GM10248 (cell line): ENCODE measurements at regions not wholly inside any gene's neighbourhood (a gene's known extent, or its start where the extent isn't known, plus 50 kb on each side); places are given as distances from the start of the nearest gene placed in this dataset.

Experiments
- CTCF ChIA-PET: fragments of 300-600 bp; sonication (Branson Sonifier 250); formaldehyde crosslinking; extraction: SDS; loops from one replicate; lab custom pipeline; 2021; ENCODE audit warnings: antibody characterized with exemption; lab: Yijun Ruan, JAX
- POLR2A ChIA-PET: fragments of 350-650 bp; sonication (Branson Sonifier 250); formaldehyde crosslinking; extraction: SDS; loops from one replicate; lab custom pipeline; 2020; ENCODE audit warnings: antibody characterized with exemption; lab: Yijun Ruan, JAX
- DNase-seq: peaks from one replicate; pipeline ENCODE4 v3.0.0; 2012; ENCODE audit errors: extremely low spot score
- CTCF ChIP-seq: IDR thresholded peaks from 2 replicates; pipeline ENCODE4 v1.5.1; 2012; ENCODE audit warnings: mild to moderate bottlenecking, low read depth; ENCODE audit errors: extremely low read depth, missing control alignments, control extremely low read depth

GRCh38 chr16:86977076-86977676 is 340.0 kb downstream of the C16orf95 start:
- DNase-seq, result no peak
- ChIA-PET CTCF (no interaction called here), POLR2A (no interaction called here)
- TF ChIP-seq CTCF, result no peak

- ChIA-PET CTCF (no interaction called here), POLR2A (no interaction called here)
- TF ChIP-seq CTCF, result no peak
- no peak for DNase-seq
These were observed 338.7 kb downstream of the C16orf95 start for GRCh38 chr16:86978445-86979030.

GRCh38 chr16:86979061-86979460 is 338.1 kb downstream of the C16orf95 start:
- CTCF ChIA-PET, result no interaction called here
- no peak for TF ChIP-seq CTCF
- no peak for DNase-seq
- POLR2A ChIA-PET, result no interaction called here

- no peak for DNase-seq
- ChIA-PET POLR2A (no interaction called here), CTCF (no interaction called here)
- TF ChIP-seq CTCF, result no peak
These were observed 337.1 kb downstream of the C16orf95 start for GRCh38 chr16:86979984-86980553.

- DNase-seq, result no peak
- no peak for TF ChIP-seq CTCF
- ChIA-PET CTCF (no interaction called here), POLR2A (no interaction called here)
These were observed 336.5 kb downstream of the C16orf95 start for GRCh38 chr16:86980644-86981043.

GRCh38 chr16:86982347-86982596 is 334.9 kb downstream of the C16orf95 start:
- CTCF ChIA-PET, result no interaction called here
- POLR2A ChIA-PET, result no interaction called here
- TF ChIP-seq CTCF, result no peak
- no peak for DNase-seq

- CTCF ChIA-PET, result no interaction called here
These were observed 334.3 kb downstream of the C16orf95 start for GRCh38 chr16:86982912-86983311.

More at GRCh38 chr16:86982912-86983311, 334.3 kb downstream of the C16orf95 start:
- TF ChIP-seq CTCF, result no peak
- POLR2A ChIA-PET, result no interaction called here
- DNase-seq, result no peak
